Suprapubic skin (tissue), 4 donors: ENCODE measurements at regions not wholly inside any gene's neighbourhood (a gene's known extent, or its start where the extent isn't known, plus 50 kb on each side); places are given as distances from the start of the nearest gene placed in this dataset.
"Not testable (repeated sequence)": the region's sequence is repeated elsewhere in the genome, so short reads cannot be mapped to it uniquely, and the experiment has no call there.

Experiments
- DNase-seq, 2 donors: peaks; one replicate each; pipeline ENCODE4 v3.0.0-alpha.2; 2019; ENCODE audit warnings: low spot score in 2 of 2
- H3K27ac ChIP-seq: fragments of 200-600 bp; sonication (generic); one replicate; pipeline ENCODE4 v1.5.1; 2019
- H3K27me3 ChIP-seq: fragments of 200-600 bp; sonication (generic); one replicate; pipeline ENCODE4 v1.5.1; 2019
- H3K36me3 ChIP-seq: fragments of 200-600 bp; sonication (generic); one replicate; pipeline ENCODE4 v1.5.1; 2019
- H3K4me1 ChIP-seq: fragments of 200-600 bp; sonication (generic); one replicate; pipeline ENCODE4 v1.5.1; 2019
- H3K4me3 ChIP-seq: fragments of 200-600 bp; sonication (generic); one replicate; pipeline ENCODE4 v1.5.1; 2019; ENCODE audit warnings: mild to moderate bottlenecking
- H3K9me3 ChIP-seq: fragments of 200-600 bp; sonication (generic); one replicate; pipeline ENCODE4 v1.5.1; 2019
- EP300 ChIP-seq: sonication (generic); formaldehyde crosslinking; IDR thresholded peaks from one replicate; pipeline ENCODE4 v1.6.1; 2017; ENCODE audit warnings: antibody characterized with exemption
- POLR2A ChIP-seq, 2 donors: fragments of 450-650 bp; IDR thresholded peaks; one replicate each; pipeline ENCODE4 v1.6.1; 2017; ENCODE audit warnings: antibody characterized with exemption in 2 of 2, mild to moderate bottlenecking in 2 of 2, moderate library complexity in 2 of 2
- POLR2AphosphoS5 ChIP-seq, 3 donors: sonication (generic); formaldehyde crosslinking; IDR thresholded peaks; one replicate each; pipeline ENCODE4 v1.6.1; 2017; ENCODE audit warnings: antibody characterized with exemption in 3 of 3
- WGBS: methylation state at CpG from one replicate; pipeline ENCODE4 v1.1.5; 2018; 5-methylcytosine and 5-hydroxymethylcytosine counted together
- TF ChIP-seq, protein P1 (sequence below), 2 donors: fragments of 200-600 bp in 1 of 2; fragments of 450-650 bp in 1 of 2; sonication (generic) in 1 of 2; IDR thresholded peaks; one replicate each; pipeline ENCODE4 v1.5.1; 2016 to 2019; ENCODE audit warnings: antibody characterized with exemption in 2 of 2, mild to moderate bottlenecking in 1 of 2, moderate library complexity in 1 of 2

DNA sequence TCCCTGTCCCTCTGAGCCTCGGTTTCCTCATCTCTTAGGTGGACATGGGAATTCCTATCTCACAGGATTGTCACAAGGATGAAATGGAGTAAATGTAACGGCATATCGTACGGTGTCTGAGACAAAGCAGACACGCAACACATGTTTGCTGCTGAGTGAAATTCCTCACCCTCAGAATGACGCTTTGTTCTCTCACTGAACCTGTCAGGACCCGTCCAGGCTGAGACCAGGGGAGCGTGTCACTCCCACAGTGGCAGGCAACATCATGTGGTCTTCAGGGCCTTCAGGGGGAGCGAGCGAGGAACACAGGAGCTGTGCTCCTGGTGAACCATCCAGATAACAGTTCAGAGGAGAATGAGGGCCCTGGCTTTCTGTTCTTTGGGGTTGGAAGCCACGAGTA lies 74.2 kb downstream of the TOMM20 start:
- no peak overlapping the region for H3K27ac ChIP-seq
- no peaks in the 10 kb centered on the region for H3K9me3 ChIP-seq
- WGBS = 94% methylated on average over 11 of the region's 11 CpGs
- peaks cover 8% of the 10 kb centered on the region for H3K4me1 ChIP-seq
- no peak overlapping the region for H3K4me3 ChIP-seq
- DNase-seq = no peak
- no peaks in the 10 kb centered on the region for H3K36me3 ChIP-seq
- H3K27me3 ChIP-seq = no peaks in the 10 kb centered on the region
- TF ChIP-seq, protein P1, sequence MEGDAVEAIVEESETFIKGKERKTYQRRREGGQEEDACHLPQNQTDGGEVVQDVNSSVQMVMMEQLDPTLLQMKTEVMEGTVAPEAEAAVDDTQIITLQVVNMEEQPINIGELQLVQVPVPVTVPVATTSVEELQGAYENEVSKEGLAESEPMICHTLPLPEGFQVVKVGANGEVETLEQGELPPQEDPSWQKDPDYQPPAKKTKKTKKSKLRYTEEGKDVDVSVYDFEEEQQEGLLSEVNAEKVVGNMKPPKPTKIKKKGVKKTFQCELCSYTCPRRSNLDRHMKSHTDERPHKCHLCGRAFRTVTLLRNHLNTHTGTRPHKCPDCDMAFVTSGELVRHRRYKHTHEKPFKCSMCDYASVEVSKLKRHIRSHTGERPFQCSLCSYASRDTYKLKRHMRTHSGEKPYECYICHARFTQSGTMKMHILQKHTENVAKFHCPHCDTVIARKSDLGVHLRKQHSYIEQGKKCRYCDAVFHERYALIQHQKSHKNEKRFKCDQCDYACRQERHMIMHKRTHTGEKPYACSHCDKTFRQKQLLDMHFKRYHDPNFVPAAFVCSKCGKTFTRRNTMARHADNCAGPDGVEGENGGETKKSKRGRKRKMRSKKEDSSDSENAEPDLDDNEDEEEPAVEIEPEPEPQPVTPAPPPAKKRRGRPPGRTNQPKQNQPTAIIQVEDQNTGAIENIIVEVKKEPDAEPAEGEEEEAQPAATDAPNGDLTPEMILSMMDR (IDR thresholded peaks at IDR 0.05) = no peak
- TF ChIP-seq EP300 (no peak), POLR2A (IDR thresholded peaks at IDR 0.05) (no peak), POLR2AphosphoS5 (IDR thresholded peaks at IDR 0.05) (no peak)

DNA sequence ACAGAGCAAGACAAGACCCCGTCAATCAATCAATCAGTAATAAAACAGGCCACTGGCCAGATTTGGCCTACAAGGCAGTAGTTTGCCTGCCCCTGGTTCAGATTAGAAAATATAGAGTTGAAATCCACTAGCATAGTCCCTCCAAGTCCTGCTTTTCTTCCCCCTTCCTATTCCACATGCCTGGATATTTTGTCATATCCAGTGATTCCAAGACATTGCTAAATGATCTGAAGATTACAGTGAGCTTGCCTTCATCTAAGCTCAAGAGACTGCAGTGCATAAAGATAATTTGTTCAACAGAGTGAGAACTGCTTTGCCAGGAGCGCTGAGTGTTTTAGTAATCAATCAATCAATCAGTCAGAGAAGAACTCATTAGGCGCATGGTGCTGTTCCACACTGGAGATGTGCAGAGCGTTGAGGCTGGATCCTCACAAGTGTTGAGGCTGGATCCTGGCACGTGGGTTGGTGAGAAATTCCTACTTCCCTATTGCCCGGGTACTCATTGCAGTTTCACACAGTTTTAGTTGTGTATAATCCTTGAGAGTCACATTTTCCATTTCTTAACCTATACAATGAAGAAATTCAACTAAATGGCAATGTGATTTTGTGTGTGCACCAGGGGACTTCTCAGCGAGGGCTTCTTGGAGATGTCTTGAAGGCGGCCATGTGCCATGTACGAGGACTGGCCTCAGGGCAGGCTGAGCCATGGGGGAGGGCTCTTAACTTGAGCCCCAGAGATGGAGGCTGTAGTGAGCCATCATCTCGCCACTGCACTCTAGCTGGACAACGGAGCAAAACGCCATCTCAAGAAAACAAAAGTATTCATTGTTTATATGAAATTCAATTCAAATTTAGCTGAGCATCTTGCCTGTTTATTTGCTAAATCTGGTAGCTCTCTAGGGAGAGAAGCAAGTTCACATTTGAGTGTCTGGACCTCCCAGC lies 76.3 kb downstream of the TOMM20 start:
- Histone ChIP-seq H3K9me3 (no peaks in the 10 kb centered on the region), H3K36me3 (no peaks in the 10 kb centered on the region), H3K4me1 (peaks cover 18% of the 10 kb centered on the region), H3K27ac (no peak overlapping the region), H3K4me3 (no peak overlapping the region), H3K27me3 (no peaks in the 10 kb centered on the region)
- no peak for DNase-seq
- 79% methylated on average over 12 of the region's 12 CpGs for WGBS
- TF ChIP-seq POLR2A (IDR thresholded peaks at IDR 0.05) (no peak), EP300 (no peak), POLR2AphosphoS5 (IDR thresholded peaks at IDR 0.05) (no peak)
- TF ChIP-seq, protein P1 (IDR thresholded peaks at IDR 0.05) = no peak

GRCh38 chr1:235051521-235051920 lies 77.1 kb downstream of the TOMM20 start:
- TF ChIP-seq EP300 (no peak), POLR2A (IDR thresholded peaks at IDR 0.05) (no peak), POLR2AphosphoS5 (IDR thresholded peaks at IDR 0.05) (no peak)
- H3K4me3 ChIP-seq = no peak overlapping the region
- H3K4me1 ChIP-seq = peaks cover 20% of the 10 kb centered on the region
- H3K27ac ChIP-seq = no peak overlapping the region
- no peaks in the 10 kb centered on the region for H3K27me3 ChIP-seq
- WGBS = 47% methylated on average over 3 of the region's 3 CpGs
- no peaks in the 10 kb centered on the region for H3K9me3 ChIP-seq
- DNase-seq = no peak
- H3K36me3 ChIP-seq = no peaks in the 10 kb centered on the region

GRCh38 chr1:235050911-235051360 lies 77.7 kb downstream of the TOMM20 start:
- Histone ChIP-seq H3K27ac (no peak overlapping the region), H3K27me3 (no peaks in the 10 kb centered on the region), H3K4me3 (no peak overlapping the region), H3K9me3 (no peaks in the 10 kb centered on the region), H3K4me1 (peaks cover 18% of the 10 kb centered on the region), H3K36me3 (no peaks in the 10 kb centered on the region)
- DNase-seq = no peak
- TF ChIP-seq POLR2AphosphoS5 (IDR thresholded peaks at IDR 0.05) (no peak), POLR2A (IDR thresholded peaks at IDR 0.05) (no peak), EP300 (no peak)
- TF ChIP-seq, protein P1 (IDR thresholded peaks at IDR 0.05) = no peak
- WGBS = 59% methylated on average over 7 of the region's 7 CpGs

- peaks cover 18% of the 10 kb centered on the region for H3K4me1 ChIP-seq
- DNase-seq, H3K4me3 ChIP-seq, H3K36me3 ChIP-seq, H3K27me3 ChIP-seq, H3K27ac ChIP-seq, H3K9me3 ChIP-seq: not testable (repeated sequence)
- WGBS = 94% methylated on average over 21 of the region's 21 CpGs
Observed at GRCh38 chr1:235049716-235050378, 78.8 kb downstream of the TOMM20 start.

- Histone ChIP-seq H3K27me3 (no peaks in the 10 kb centered on the region), H3K9me3 (no peaks in the 10 kb centered on the region), H3K27ac (no peak overlapping the region), H3K36me3 (no peaks in the 10 kb centered on the region), H3K4me3 (no peak overlapping the region), H3K4me1 (peaks cover 18% of the 10 kb centered on the region)
- 93% methylated on average over 5 of the region's 5 CpGs for WGBS
- no peak for DNase-seq
- TF ChIP-seq EP300 (no peak), POLR2A (IDR thresholded peaks at IDR 0.05) (no peak), POLR2AphosphoS5 (IDR thresholded peaks at IDR 0.05) (no peak)
- TF ChIP-seq, protein P1 (IDR thresholded peaks at IDR 0.05) = no peak
Observed at GRCh38 chr1:235049217-235049616, 79.4 kb downstream of the TOMM20 start.
